Hematopoietic multipotent progenitor cell treated with erythropoietin and hydrocortisone succinate and interleukin-3 and kit ligand, for 6 days (in vitro differentiated cells): ENCODE measurements at regions not wholly inside any gene's neighbourhood (a gene's known extent, or its start where the extent isn't known, plus 50 kb on each side); places are given as distances from the start of the nearest gene placed in this dataset.
"Not testable (repeated sequence)": the region's sequence is repeated elsewhere in the genome, so short reads cannot be mapped to it uniquely, and the experiment has no call there.

ENCODE experiments used
- DNase-seq: peaks from one replicate; pipeline ENCODE4 v3.0.0-alpha.2; 2015

DNA sequence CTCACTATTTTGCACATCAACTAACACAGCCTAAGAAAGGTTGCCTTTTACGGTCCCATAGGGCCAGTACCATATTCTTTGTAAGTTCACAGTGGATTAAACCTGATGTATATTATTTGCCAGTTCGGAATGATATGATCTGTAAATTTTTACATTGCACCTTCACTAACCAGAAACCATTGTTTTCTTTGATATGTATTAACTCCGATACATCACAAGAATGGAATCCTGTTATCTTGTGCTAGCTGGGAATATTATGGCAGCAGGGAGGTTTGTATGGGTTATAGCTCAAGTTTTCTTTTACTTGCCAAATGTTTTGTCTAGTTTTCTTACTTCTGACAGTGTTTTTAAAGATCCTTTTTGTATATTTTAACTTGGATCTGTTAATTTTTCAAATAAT lies 51.4 kb upstream of the S1PR1 start:
- DNase-seq, result no peak

DNA sequence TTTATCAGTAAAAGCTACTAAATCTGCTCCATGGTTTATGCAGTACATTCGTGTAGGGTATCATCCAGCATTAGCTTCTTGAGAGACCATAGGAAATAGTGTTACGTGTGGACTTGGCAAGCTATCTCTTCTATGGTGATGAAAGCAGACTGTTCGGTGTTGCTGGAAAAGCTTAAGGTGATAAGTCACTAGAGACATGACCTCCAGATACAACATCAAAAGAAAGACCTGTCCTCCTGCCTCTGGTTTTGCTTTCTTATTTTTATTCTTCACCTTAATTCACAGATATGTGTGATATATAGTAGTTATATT lies 53.5 kb upstream of the S1PR1 start:
- no peak for DNase-seq

DNA sequence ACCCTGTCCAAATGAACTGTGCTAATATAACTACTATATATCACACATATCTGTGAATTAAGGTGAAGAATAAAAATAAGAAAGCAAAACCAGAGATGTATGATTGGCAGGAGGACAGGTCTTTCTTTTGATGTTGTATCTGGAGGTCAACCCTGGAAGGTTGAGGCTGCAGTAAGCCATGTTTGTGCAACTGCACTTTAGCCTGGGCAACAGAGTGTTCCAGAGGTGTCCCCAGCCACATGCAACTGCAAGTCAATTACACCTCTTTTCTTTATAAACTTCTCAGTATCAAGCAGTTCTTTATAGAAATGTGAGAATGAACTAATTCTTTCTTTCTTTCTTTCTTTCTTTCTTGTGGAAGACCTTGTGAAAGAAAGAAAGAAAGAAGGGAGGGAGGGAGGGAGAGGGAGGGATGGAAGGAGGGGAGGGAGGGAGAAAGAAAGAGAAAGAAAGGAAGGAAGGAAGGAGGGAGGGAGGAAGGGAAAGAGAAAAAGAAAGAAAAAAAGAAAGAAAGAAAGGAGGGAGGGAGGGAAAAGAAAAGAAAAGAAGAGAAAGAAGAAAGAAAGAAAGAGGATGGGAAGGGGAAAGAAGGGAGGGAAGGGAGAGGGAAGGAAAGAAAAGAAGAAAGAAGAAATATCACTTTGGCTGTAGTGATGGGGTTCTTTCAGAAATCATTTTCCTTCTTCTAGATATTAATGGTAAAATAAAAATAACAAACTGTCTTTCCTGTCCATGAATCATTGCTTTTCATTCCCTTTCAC lies 54.0 kb upstream of the S1PR1 start:
- no peak for DNase-seq

DNA sequence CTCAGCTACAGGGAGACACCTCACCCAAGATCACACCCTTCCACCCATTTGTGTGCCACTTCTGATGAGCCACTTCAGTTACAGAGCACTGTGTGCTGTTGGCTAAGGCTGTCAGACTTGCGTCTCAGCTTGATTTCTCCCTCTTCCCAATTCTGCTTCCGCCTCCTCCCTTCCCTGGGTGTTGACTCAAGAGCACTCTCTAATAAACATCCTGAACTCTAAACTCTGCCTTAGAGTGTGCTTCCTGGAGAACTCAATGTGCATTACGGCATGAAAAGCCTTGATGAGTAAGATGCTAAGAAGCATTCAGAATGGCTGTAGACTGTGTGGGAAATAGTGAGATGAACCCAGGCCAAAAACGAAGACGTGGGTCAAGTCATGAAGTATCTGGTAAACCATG lies 54.9 kb upstream of the S1PR1 start:
- DNase-seq, result no peak

GRCh38 chr1:101178688-101179491 lies 57.9 kb upstream of the S1PR1 start:
- DNase-seq, result peak; percentile 11

- DNase-seq, result no peak
Observed at GRCh38 chr1:101178341-101178687, 58.5 kb upstream of the S1PR1 start.

GRCh38 chr1:101175886-101176285 lies 60.9 kb upstream of the S1PR1 start:
- no peak for DNase-seq

DNA sequence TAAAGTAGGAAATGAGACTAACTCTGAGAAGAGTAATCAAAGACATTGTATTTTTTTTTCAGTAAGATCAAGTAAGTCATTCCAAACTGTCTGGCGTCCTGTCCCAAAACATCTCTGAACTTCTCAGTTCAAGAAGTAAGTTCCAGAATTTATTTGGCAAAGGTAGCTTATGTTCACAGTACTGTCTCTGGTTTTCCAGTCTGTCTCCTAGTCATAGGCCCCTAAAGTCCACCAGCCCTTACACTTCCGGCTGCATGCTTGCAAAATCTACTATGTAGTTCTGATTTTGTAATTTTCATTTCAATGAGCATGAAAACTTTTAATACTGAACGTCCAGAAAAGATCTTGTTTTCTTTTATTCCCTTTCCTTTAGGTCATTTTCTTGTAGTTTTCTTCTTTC lies 61.4 kb upstream of the S1PR1 start:
- no peak for DNase-seq

GRCh38 chr1:101174722-101175121 lies 62.1 kb upstream of the S1PR1 start:
- no peak for DNase-seq

DNA sequence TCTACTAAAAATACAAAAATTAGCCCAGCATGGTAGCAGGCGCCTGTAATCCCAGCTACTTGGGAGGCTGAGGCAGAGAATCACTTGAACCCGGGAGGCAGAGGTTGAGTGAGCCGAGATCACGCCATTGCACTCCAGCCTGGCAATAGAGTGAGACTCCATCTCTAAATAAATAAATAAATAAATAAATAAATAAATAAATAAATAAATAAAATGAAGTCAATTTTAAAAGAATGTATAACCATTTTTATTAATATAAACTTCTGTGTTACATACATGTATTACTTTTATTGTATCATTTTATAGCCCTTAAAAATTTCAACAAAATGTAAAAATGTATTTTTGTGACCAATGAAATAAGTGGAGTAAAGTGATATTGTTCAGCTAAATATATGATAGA lies 62.5 kb upstream of the S1PR1 start:
- DNase-seq, result not testable (repeated sequence)

DNA sequence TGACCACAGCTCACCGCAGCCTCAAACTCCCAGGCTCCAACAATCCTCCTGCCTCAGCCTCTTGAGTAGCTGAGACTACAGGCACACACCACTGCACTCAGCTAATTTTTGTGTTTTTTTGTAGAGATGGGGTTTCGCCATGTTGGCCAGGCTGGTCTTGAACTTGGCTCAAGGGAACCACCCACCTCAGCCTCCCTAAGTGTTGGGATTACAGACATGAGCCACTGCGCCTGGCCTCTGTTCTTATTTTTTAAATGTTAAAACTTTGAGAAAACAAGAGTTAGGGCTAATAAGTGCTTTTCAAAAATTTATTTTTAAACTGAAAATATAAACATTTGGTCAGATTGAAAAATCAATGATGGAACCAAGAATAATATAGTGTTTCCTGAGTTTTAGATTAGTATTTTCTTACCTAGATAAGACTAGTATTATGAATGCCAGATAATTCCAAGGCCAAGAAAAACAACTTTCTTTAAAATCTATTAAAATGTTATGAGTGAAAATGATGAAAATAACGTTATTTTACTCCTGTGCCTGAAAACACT lies 66.2 kb upstream of the S1PR1 start:
- no peak for DNase-seq

DNA sequence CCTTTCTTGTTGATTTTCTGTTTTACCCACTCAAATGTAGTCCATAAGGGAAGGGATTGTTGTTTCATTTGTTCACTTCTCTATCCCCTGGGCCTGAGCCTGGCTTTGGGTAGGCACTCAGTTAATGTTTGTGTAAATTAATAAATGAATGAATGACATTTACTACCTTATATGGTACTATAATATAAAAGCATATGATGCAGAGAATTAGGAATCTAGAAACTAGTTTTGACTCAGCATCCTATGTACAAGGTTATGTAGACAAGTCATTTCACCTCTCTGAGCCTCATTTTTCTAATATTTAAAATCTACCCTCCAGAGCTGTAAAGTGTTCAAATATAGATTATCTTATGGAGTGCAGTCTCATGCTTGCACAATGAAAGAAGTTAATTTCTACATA lies 68.9 kb upstream of the S1PR1 start:
- DNase-seq, result no peak

DNA sequence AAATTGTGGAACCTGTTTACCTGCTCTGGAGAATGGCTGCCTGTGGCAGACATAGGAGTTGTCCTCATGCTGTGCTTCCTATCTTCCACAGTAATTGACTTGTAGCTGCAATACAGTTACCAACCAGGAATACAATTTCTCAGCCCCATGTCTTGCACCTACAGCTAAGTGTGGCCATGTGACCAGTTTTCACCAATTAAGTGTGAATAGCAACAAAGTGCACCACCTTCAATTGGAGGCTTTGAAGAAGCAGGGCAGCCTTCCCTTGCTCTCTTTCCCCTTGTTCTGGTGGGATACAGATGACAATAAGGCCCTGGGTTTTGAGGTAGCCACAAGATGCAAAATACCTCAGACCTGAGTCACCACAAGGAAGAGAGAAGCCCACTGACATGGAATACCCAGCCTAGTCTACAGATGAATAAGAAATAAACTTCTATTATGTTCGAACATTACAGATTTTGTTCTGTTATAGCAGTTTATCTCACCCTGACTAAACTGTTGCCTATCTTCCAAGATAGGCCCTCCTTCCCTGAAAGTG lies 70.2 kb upstream of the S1PR1 start:
- DNase-seq, result no peak

DNA sequence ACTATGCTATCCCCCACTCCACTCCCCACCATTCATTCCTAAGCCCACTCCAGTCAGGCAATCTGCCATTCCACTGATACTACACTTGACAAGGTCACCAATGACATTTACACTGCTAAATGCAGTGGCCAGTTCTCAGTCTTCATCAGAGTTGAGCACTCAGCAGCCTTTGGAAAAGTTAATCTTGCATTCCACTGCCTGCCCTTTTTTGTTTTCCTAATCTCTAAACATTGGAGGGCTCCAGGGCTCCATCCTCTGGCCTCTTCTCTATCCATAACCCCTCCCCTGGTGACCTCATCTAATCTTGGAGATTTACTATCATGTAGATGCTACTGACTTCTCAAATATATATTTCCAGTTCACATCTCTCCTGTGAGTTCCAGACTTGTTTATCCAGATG lies 70.9 kb upstream of the S1PR1 start:
- DNase-seq, result no peak

DNA sequence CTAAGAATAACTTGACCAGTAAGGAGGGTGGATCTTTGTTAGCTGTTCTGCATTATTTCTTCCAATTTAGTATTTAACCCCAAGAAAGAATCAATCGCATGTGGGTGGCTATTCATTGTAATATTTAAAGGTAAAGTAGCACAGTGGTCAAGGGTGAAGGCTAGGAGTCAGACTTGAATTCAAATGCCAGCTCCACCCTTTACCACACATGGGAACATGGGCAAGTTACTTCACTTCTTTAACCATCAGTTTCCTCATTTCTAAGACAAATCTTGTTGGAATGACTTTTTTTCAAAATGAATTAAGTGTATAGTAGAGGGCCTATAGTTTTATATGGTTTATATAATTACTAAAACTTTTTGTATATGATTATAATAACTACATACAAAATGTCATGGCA lies 71.3 kb upstream of the S1PR1 start:
- no peak for DNase-seq

GRCh38 chr1:101164776-101165175 lies 72.0 kb upstream of the S1PR1 start:
- no peak for DNase-seq

GRCh38 chr1:101162736-101163735 lies 73.8 kb upstream of the S1PR1 start:
- no peak for DNase-seq

DNA sequence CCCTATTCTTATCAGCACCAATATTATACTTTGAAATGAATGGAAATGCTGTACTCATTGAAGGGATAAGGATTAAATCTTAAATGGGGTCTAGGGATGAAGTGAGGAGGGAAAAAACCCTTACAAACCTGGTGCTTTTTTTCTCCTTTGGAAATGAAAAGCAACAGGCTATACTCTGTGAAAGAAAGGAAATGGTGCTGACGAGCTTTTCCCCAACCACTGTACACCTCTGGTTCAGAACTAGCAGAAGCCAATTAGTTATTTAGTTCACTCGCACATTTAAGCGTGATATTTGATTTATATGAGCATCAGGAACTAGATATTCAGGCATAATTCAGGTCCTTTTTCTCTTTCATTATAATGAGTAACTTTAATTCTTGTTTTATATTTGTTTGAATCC lies 74.5 kb upstream of the S1PR1 start:
- no peak for DNase-seq

DNA sequence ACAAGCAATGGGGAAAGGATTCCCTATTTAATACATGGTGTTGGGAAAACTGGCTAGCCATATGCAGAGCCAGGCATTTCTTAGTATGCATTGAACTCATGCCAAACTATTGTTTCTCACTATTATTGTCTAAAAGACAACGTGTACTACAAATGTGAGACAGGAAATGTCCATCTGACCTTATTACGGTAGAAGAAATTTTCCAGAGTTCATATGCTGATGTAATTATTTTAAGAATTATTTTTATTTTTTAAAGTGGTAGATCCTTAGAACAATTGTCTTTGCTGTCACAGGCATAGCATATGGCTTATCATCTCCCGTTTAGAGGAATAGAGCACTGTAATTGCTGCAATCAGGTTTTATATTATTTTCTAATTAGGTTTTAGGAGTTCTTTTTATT lies 75.2 kb upstream of the S1PR1 start:
- DNase-seq, result no peak

GRCh38 chr1:101158424-101158823 lies 78.4 kb upstream of the S1PR1 start:
- no peak for DNase-seq

- DNase-seq, result no peak
Observed at GRCh38 chr1:101154547-101154946, 82.3 kb upstream of the S1PR1 start.

DNA sequence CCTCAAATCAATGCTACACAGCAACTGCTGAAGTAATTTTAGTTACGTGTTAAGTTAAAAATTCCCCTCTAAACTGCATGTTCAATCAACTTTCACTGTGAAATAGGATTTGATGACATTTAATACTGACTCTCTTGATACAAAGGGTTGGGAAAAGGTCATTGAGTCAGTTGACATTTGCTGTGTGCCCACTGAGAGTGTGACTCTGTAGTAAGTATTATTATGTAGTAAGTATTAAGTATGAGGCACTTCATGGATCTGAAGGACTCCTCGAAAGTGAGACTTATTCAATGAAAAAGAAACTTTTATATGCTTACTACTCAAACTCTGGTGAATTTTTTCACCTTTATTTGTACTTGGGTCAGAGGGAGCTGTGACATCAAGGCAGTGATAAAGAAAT lies 83.1 kb upstream of the S1PR1 start:
- no peak for DNase-seq

GRCh38 chr1:101152633-101153032 lies 84.2 kb upstream of the S1PR1 start:
- DNase-seq, result no peak
